ENCODE measurements at regions not wholly inside any gene's neighbourhood (a gene's known extent, or its start where the extent isn't known, plus 50 kb on each side); places are given as distances from the start of the nearest gene placed in this dataset.
"Not testable (repeated sequence)": the region's sequence is repeated elsewhere in the genome, so short reads cannot be mapped to it uniquely, and the experiment has no call there.

DNA sequence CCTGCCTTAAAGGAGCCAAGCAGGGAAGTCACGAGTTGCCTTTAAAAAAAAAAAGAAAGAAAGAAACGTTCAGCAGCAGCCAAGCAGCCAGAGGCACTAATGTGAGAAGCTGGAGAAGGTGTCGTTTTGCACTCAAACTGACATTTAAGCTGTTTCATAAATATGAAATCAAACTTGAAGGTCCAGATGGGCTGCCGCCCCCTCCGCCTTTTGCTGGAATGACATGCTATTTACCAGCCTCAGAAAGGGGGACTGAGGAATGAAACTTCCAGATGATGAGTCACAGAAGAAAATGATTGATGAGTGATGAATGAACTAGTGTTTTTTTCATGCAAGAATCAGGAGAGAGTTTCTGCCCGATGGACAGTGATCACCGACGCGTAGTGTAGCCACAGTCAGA is 396.8 kb downstream of the IGSF11 start:
- no peak for DNase-seq (ENCODE audit: low read depth in 3 of 3)

DNA sequence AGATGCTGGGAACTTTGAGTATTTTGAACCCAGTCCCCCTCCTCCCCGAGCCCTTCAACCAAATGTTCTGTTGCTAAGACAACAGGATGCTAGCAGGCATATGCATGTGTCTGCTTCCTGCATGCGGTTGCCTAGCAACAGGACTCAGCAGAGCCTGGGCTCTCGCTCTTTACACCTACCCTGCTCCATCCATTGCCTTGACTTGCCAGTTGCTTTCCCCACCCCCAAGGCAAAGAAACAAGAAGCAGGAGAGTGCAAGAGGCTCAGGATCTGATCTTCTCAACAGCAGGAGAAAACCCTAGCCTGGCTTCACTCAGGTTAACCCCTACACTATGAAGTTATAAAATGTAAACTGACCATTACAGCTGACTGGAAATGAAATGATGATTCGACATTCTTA is 393.0 kb downstream of the IGSF11 start:
- no peak for DNase-seq (ENCODE audit: low read depth in 3 of 3)

- no peak for DNase-seq (ENCODE audit: low read depth in 3 of 3)
Observed at GRCh38 chr3:118671192-118671591, 363.5 kb downstream of the IGSF11 start.

GRCh38 chr3:118675305-118675704 is 359.3 kb downstream of the IGSF11 start:
- no peak for DNase-seq (ENCODE audit: low read depth in 3 of 3)

DNA sequence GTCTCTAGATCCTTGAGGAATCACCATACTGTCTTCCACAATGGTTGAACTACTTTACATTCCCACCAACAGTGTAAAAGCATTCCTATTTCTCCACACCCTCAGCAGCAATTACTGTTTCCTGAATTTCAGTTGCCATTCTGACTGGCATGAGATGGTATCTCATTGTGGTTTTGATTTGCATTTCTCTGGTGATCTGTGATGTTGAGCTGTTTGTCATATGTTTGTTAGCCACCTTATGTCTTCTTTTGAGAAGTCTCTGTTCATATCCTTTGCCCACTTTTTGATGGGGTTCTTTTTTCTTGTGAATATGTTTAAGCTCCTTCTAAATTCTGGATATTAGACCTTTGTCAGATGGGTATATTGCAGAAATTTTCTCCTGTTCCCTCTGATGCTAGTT is 356.0 kb downstream of the IGSF11 start:
- not testable (repeated sequence) for DNase-seq (ENCODE audit: low read depth in 3 of 3)

GRCh38 chr3:118682921-118683320 is 351.7 kb downstream of the IGSF11 start:
- DNase-seq (ENCODE audit: low read depth in 3 of 3) = no peak

- DNase-seq (ENCODE audit: low read depth in 3 of 3) = no peak
Observed at GRCh38 chr3:118683636-118684035, 351.0 kb downstream of the IGSF11 start.

DNA sequence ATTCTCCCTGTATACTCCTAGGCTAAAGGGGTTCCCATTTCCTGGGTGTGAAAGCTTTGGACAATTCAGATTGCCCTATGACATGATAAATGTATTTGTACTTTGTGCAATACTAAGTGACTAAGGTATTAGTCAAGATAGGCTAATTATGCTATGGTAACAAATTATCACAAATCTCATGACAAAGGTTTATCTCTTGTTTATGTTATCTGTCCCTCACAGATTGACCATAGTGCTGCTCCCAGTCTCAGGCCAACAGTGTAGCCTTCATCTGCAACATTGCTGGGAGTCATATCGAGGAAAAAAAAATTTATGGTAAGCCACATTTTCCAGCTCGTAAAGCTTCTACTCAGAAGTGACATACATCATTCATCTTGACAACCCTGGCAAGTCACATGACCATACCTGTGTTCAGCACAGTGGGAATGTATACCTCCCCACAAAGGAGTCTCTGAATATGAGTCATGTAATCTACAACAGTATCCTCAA is 346.2 kb downstream of the IGSF11 start:
- DNase-seq (ENCODE audit: low read depth in 3 of 3) = no peak

DNA sequence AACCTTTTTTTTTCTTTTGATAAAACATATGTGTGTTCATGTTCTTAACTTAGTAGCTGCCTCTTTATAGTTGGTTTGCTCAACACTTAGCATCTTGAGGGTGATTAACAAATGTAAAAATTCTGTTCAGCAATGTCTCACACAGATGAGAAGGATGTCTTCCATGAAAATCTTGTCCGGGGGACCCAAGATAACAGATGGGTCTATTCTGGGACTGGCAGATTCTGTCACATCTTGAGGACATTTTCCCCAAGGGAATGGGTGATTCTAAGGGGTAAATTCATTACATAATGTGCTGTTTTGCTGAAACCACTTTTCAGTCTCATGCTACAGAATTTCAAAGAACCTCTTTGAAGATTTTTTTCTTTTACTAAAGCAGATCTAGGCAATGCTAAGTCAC is 342.2 kb downstream of the IGSF11 start:
- DNase-seq (ENCODE audit: low read depth in 3 of 3) = no peak

DNA sequence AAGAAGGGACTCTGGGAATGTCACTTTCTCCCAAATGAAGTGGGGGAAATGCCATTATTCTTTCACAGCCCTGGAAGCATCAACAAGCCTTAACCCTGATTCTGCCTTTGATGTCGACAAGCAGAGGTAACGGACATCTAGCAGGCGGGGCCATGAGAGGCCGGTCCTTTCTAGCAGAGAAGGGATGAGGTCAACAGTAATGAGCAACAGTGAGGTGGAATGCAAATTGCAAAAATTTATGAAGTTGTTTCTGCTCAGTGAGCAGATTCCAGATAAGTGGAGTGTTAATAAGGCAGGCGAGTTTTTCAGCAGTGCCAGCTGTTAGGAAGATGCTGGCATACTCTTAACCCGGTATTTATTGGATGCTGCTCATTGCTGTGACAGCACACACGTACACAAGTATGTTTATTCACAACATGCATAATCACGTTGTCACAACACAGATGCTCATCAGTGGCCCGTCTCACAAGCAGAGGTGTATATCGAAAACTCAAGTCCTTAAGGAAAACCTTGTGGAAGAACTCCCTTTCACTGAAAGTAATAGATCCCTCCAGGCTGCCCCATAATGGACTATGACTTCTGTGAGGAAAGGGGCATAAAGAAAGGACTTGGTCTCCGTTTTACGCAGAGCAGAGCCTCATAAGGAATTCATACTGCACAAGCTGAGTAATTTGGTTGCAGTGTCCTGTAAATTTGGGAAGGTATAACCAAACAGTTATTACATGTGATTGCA is 329.0 kb downstream of the IGSF11 start:
- no peak for DNase-seq (ENCODE audit: low read depth in 3 of 3)

DNA sequence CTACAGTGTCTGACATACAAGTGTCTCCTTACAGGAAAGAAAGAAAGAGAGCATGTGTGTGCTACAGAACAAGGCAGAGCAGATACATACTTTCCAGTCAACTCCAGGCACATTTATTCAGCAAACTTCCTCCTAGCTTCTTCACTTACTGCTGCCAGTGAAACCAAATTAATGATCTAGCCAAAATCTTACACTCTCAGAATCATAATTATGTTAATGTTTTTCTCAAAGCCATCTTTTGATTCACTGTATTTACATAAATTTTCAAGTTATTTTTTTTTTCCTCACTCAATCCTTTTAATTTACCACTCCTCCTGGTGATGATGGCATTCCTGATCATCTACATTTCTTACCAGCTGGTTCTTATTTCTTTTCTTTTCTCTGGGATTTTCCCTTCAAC is 326.7 kb downstream of the IGSF11 start:
- no peak for DNase-seq (ENCODE audit: low read depth in 3 of 3)

- DNase-seq (ENCODE audit: low read depth in 3 of 3) = no peak
Observed at GRCh38 chr3:118710532-118710931, 324.1 kb downstream of the IGSF11 start.

DNA sequence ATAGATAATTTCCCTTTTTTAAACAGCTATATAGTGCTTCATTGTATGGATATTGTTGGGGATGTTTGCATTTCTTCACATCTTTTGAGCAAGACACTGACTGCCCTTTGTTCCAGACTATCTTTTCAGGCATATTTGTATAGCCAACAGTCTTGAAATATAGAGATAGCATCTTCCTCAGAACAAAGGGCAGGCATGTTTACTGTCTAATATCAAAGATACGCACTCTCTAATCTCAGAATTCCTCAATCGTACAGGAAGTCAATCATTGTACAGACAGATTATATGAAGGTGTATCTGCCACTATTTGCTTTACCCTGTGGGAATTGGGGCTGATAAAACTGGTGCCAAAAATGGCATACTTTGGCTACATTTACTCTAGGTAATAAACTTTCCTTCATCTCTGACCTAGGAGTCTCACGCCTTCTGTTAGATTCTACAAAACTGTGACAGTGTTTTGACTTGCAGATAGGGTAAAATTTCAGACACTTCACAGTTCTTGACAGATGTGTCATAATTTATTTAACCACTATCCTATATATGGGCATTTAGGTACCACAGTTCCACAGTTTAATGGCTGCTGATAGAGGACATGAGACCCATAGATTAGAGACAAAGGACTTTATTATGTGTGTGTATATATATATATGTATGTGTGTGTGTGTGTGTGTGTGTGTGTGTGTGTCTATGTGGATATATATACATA is 321.0 kb downstream of the IGSF11 start:
- no peak for DNase-seq (ENCODE audit: low read depth in 3 of 3)

DNA sequence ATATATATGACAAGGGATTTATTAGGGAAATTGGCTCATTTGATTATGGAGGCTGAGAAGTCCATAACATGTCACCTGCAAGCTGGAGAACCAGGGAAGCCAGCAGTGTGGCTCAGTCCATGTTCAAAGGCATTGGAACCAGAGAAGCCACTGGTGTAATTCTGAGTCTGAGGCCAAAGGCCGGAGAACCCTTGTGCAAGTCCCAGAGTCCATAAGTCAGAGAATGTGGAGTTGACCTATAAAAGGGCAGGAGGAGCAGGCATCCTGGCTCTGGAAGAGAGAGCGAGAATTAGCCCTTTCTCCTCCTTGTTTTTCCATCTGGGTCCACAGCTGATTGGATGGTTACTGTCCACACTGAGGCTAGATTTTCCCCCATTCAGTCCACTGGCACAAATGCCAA is 319.8 kb downstream of the IGSF11 start:
- DNase-seq (ENCODE audit: low read depth in 3 of 3) = no peak

- no peak for DNase-seq (ENCODE audit: low read depth in 3 of 3)
Observed at GRCh38 chr3:118729546-118729945, 305.1 kb downstream of the IGSF11 start.

GRCh38 chr3:118734664-118735063 is 300.0 kb downstream of the IGSF11 start:
- no peak for DNase-seq (ENCODE audit: low read depth in 3 of 3)

GRCh38 chr3:118736107-118736506 is 298.5 kb downstream of the IGSF11 start:
- DNase-seq (ENCODE audit: low read depth in 3 of 3) = no peak

- no peak for DNase-seq (ENCODE audit: low read depth in 3 of 3)
Observed at GRCh38 chr3:118740722-118741290, 293.8 kb downstream of the IGSF11 start.

- no peak for DNase-seq (ENCODE audit: low read depth in 3 of 3)
Observed at GRCh38 chr3:118742760-118743159, 291.9 kb downstream of the IGSF11 start.

DNA sequence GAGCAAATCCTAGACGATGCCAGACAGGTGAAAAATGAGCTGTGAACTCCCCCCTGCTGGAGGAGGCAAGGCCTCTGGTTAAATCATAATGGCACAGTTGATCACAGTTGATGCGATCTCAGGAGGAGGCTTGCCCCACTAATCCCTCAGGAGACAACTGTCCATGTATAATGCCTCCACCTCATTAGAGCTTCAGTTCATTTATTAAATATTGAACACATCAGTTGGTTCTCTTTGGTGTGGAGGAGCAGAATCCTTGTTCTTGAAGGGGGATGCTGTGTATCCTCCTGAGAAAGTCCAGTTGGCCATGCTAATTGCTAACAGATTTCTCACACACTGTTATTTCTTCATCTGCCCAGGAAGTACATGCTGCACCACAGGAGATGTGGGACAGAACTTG is 290.5 kb downstream of the IGSF11 start:
- no peak for DNase-seq (ENCODE audit: low read depth in 3 of 3)

DNA sequence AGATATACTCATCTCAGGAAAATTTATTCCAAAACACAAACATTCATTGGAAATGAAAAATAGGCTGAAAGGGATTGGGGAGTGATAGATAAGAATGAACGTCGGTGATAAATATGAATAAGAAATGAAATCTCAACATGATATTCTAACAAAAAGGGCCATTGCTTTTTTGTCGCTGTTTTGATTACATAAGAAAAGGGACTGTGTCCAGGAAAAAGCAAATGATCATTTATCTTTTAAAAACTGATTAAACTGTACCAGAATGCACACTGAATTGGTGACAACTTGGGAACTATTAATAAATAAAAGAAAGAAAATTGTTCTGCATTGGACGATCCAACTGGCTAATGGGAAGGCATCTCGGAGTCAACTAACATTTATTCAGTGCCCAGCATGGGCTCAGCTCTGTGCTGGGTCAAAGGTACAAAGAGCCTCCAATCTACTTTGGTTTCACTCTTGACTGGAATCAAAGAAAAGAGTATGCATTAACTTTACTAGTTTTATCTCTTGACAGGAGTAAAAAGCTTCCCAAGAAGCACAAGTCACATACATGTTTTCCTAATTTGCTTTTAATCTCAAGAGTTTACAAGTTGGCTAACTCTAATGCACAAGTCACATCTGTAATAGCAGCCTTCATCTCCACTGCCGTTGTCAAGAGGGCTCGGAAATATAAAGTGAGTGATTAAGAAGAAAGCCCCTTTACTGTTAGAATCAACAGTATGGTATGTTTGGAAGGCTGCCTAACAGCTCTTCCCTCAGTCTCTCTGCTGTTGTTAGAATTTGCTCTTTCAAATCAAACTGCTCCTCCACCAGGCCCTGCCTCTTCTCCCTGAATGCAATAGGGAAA is 280.0 kb downstream of the IGSF11 start:
- no peak for DNase-seq (ENCODE audit: low read depth in 3 of 3)

DNA sequence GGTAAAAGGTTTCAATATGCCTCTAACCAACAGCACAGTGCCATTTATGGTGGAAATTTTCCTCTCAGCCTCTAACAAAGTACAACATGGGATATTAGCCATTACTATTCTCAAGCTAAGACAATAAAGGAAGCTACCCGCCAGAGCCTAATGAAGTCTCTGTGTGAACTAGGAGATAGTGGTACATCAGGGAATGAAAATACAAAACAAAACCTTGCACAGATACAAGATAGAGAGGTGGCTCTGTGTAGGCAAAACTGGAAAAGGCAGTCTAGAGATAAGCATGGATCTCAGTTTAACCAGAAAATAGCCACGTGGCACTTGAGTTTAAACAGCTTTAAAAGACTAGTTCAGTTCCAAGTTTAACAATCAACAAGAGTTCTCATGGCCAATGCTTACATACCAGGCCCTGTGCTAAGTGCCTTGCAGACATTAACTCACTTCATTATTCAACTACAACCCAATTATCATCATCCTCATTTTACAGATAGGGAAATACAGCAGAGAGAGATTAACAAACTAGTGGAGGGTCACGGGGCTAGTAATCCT is 279.3 kb downstream of the IGSF11 start:
- no peak for DNase-seq (ENCODE audit: low read depth in 3 of 3)
